ENCODE measurements at regions not wholly inside any gene's neighbourhood (a gene's known extent, or its start where the extent isn't known, plus 50 kb on each side); places are given as distances from the start of the nearest gene placed in this dataset.
"Not testable (repeated sequence)": the region's sequence is repeated elsewhere in the genome, so short reads cannot be mapped to it uniquely, and the experiment has no call there.

DNA sequence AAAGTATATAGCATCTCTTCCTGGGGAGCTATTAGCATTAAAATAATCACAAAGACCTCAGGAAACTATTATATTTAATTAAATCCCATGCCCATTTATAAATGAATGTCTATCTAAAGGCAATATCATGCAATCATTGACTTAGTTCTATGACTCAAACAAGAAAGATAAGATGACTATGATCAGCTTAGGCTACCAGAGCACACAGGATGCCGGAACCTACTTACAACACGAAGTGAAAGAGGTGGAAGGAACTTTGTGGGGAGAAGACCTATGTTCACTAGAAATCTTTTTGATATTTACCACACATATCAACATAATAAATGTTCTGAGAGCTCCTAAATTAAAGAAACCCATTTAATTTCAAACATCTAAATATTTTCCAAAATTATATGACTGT, 344.2 kb upstream of the CYLC2 start:
- Histone ChIP-seq H3K36me3 (no peaks in the 10 kb centered on the region), H3K27me3 (no peaks in the 10 kb centered on the region), H3K4me1 (no peaks in the 10 kb centered on the region), H3K27ac (no peak overlapping the region), H3K4me3 (no peak overlapping the region), H3K9me3 (no peaks in the 10 kb centered on the region)
- DNase-seq (ENCODE audit: low spot score) = no peak
- TF ChIP-seq, protein P1, sequence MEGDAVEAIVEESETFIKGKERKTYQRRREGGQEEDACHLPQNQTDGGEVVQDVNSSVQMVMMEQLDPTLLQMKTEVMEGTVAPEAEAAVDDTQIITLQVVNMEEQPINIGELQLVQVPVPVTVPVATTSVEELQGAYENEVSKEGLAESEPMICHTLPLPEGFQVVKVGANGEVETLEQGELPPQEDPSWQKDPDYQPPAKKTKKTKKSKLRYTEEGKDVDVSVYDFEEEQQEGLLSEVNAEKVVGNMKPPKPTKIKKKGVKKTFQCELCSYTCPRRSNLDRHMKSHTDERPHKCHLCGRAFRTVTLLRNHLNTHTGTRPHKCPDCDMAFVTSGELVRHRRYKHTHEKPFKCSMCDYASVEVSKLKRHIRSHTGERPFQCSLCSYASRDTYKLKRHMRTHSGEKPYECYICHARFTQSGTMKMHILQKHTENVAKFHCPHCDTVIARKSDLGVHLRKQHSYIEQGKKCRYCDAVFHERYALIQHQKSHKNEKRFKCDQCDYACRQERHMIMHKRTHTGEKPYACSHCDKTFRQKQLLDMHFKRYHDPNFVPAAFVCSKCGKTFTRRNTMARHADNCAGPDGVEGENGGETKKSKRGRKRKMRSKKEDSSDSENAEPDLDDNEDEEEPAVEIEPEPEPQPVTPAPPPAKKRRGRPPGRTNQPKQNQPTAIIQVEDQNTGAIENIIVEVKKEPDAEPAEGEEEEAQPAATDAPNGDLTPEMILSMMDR (IDR thresholded peaks at IDR 0.05) = no peak

DNA sequence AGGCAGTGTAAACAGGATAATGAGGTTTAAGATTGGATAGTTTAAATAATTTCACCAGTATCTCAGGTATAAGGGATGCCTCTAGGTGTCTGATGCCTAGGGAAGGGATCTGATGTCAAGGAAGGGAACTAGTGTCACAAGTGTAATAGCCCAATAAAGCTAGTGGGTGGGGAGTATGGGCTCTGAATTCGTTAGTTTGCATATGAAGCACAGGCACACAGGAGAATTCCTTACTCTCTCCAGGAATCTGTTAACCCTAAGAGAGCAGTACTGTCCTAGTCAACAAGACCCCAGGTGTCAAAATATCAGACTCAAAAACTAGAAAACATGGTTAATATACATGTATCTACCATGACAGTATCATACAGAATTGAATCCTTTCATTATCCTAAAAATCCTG, 352.5 kb upstream of the CYLC2 start:
- TF ChIP-seq, protein P1 (IDR thresholded peaks at IDR 0.05) = no peak
- Histone ChIP-seq H3K4me1 (no peaks in the 10 kb centered on the region), H3K27me3 (no peaks in the 10 kb centered on the region), H3K9me3 (no peaks in the 10 kb centered on the region), H3K4me3 (no peak overlapping the region), H3K36me3 (no peaks in the 10 kb centered on the region), H3K27ac (no peak overlapping the region)
- no peak for DNase-seq (ENCODE audit: low spot score)

DNA sequence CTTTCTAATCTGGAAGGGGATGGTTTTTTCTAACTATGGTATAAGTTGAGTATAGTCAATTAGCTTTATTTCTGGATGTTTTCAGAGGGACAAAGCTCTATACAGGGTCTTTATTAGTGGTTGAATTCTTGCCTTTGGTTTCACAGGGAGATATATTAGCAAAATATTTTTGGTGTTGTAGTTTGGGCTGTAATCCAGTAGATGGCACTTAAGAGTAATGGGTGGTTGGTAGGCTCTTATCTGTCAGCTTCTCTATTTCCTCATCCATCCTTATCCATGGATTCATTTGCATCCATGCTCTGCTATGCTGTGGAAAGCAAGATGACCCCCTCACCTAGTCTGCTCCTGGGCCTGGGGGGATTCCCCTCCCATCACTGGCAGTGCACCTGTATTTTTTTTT, 363.6 kb upstream of the CYLC2 start:
- DNase-seq (ENCODE audit: low spot score) = no peak
- H3K9me3 ChIP-seq = peaks cover 0 to 22% of the 10 kb centered on the region in 2 donors
- H3K36me3 ChIP-seq = no peaks in the 10 kb centered on the region
- no peak overlapping the region for H3K27ac ChIP-seq
- no peaks in the 10 kb centered on the region for H3K27me3 ChIP-seq
- H3K4me3 ChIP-seq = no peak overlapping the region
- H3K4me1 ChIP-seq = no peaks in the 10 kb centered on the region
- TF ChIP-seq, protein P1 (IDR thresholded peaks at IDR 0.05) = no peak

DNA sequence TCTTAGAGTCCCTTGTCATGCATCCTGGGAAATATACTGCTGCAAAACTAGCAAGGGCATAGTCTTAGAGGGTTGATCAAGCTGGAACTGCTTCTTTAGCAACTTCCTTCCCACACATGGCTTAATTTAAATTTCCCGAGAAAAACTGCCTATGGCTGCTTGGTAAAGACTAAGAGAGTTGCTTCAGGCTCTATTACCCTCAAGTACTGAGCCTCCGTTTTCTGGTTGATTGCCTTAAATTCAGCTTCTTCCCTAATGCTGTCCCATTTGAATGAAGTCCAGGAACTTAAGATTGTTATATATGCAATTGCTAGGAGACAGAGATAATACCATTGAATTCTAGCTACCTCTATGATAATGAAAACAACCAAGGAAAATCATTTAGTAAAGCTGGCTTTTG, 385.7 kb upstream of the CYLC2 start:
- Histone ChIP-seq H3K4me3 (no peak overlapping the region), H3K9me3 (peaks cover 0 to 9% of the 10 kb centered on the region in 2 donors), H3K27me3 (no peaks in the 10 kb centered on the region), H3K36me3 (no peaks in the 10 kb centered on the region), H3K27ac (no peak overlapping the region), H3K4me1 (no peaks in the 10 kb centered on the region)
- DNase-seq (ENCODE audit: low spot score) = no peak
- TF ChIP-seq, protein P1 (IDR thresholded peaks at IDR 0.05) = no peak

DNA sequence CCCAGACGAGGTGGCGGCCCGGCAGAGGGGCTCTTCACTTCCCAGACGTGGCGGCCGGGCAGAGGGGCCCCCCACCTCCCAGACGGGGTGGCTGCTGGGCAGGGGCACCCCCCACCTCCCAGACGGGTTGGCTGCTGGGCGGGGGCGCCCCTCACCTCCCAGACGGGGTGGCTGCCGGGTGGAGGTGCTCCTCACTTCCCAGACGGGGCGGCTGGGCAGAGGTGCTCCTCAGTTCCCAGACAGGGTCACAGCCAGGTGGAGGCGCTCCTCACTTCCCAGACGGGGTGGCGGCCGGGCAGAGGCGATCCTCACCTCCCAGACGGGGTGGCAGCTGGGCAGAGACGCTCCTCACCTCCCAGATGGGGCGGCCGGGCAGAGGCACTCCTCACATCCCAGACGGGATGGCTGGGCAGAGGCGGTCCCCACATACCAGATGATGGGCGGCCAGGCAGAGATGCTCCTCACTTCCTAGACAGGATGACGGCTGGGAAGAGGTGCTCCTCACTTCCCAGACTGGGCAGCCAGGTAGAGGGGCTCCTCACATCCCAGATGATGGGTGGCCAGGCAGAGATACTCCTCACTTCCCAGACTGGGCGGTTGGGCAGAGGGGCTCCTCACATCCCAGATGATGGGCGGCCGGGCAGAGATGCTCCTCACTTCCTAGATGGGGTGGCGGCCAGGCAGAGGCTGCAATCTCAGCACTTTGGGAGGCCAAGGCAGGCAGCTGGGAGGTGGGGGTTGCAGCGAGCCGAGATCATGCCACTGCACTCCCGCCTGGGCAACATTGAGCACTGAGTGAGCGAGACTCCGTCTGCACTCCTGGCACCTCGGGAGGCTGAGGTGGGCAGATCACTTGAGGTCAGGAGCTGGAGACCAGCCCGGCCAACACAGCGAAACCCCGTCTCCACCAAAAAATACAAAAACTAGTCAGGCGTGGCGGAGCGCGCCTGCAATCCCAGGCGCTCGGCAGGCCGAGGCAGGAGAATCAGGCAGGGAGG, 391.6 kb upstream of the CYLC2 start:
- DNase-seq (ENCODE audit: low spot score); H3K4me1 ChIP-seq; H3K27me3 ChIP-seq; H3K27ac ChIP-seq; H3K4me3 ChIP-seq; H3K36me3 ChIP-seq: not testable (repeated sequence)
- H3K9me3 ChIP-seq = peaks cover 0 to 40% of the 10 kb centered on the region in 2 donors

DNA sequence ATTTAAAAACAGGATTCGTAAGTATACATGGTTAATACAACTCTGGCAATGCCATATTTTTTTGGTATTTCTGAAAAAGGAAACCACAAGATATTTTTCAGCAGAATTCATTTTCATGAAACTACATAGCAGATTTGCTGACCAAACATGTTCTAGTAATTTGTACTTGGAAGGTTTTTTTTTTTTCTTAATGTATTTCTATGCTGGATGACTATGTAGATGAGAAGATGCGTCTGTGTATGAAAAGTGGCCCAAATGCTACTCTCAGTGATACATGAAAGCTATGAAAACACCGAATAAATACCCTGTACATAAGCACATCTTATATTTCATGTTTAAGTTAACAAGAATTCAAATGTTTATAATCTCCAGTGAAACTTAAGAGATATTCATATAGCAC, 400.9 kb upstream of the CYLC2 start:
- H3K36me3 ChIP-seq = no peaks in the 10 kb centered on the region
- no peak for DNase-seq (ENCODE audit: low spot score)
- TF ChIP-seq, protein P1 (IDR thresholded peaks at IDR 0.05) = no peak
- no peak overlapping the region for H3K4me3 ChIP-seq
- no peak overlapping the region for H3K27ac ChIP-seq
- no peaks in the 10 kb centered on the region for H3K4me1 ChIP-seq
- no peaks in the 10 kb centered on the region for H3K27me3 ChIP-seq
- no peaks in the 10 kb centered on the region for H3K9me3 ChIP-seq

Data from right atrium auricular region (tissue), 2 donors.